Astrocyte of the spinal cord (primary cell): ENCODE measurements at regions not wholly inside any gene's neighbourhood (a gene's known extent, or its start where the extent isn't known, plus 50 kb on each side); places are given as distances from the start of the nearest gene placed in this dataset.

Experiments used
- DNase-seq: peaks from one replicate; pipeline ENCODE4 v3.0.0; 2011; ENCODE audit warnings: low read depth, low spot score
- H3K4me3 ChIP-seq: 2 replicates; pipeline ENCODE4 v1.5.1; 2011; ENCODE audit warnings: low read depth, mild to moderate bottlenecking, low read length, moderate library complexity
- CTCF ChIP-seq: IDR thresholded peaks from 2 replicates; pipeline ENCODE4 v1.5.1; 2012; ENCODE audit warnings: low read depth, mild to moderate bottlenecking, low read length, inconsistent platforms
- in situ Hi-C: cut with HindIII; loops from 2 replicates; pipeline ENCODE4 v1.10.0; 2017; ENCODE audit warnings: low sequenced_read_pairs

- no peak overlapping the region for H3K4me3 ChIP-seq
- DNase-seq = no peak
- TF ChIP-seq CTCF = no peak
- in situ Hi-C loops = no loop called here
Measured at GRCh38 chr7:17176371-17177032, 122.0 kb upstream of the AHR start.

- no peak for TF ChIP-seq CTCF
- H3K4me3 ChIP-seq = no peak overlapping the region
- DNase-seq = no peak
- in situ Hi-C loops = no loop called here
Measured at GRCh38 chr7:17178545-17178944, 119.9 kb upstream of the AHR start.

- in situ Hi-C loops = no loop called here
- no peak for DNase-seq
- no peak overlapping the region for H3K4me3 ChIP-seq
- TF ChIP-seq CTCF = no peak
Measured at GRCh38 chr7:17181482-17181881, 117.0 kb upstream of the AHR start.

GRCh38 chr7:17183630-17184328 is 114.7 kb upstream of the AHR start:
- no peak overlapping the region for H3K4me3 ChIP-seq
- TF ChIP-seq CTCF = no peak
- in situ Hi-C loops = no loop called here
- DNase-seq = peak; percentile 29

GRCh38 chr7:17184805-17185689 is 113.4 kb upstream of the AHR start:
- TF ChIP-seq CTCF = no peak
- in situ Hi-C loops = no loop called here
- no peak overlapping the region for H3K4me3 ChIP-seq
- peak; percentile 12 for DNase-seq

GRCh38 chr7:17185690-17186070 is 112.8 kb upstream of the AHR start:
- in situ Hi-C loops = no loop called here
- DNase-seq = peak; percentile 87
- H3K4me3 ChIP-seq = no peak overlapping the region
- no peak for TF ChIP-seq CTCF
